Thymus (tissue), 11 donors: ENCODE measurements at regions not wholly inside any gene's neighbourhood (a gene's known extent, or its start where the extent isn't known, plus 50 kb on each side); places are given as distances from the start of the nearest gene placed in this dataset.
"Not testable (repeated sequence)": the region's sequence is repeated elsewhere in the genome, so short reads cannot be mapped to it uniquely, and the experiment has no call there.

Experiments
- DNase-seq, 9 donors: peaks; one replicate each; pipeline ENCODE4 v3.0.0-alpha.2; 2013; ENCODE audit warnings: low spot score in 9 of 9, low read depth in 6 of 9, missing footprints in 1 of 9
- H3K27ac ChIP-seq, 2 donors: one replicate each; pipeline ENCODE4 v1.5.1; 2013; ENCODE audit warnings: control low read depth in 1 of 2, low read depth in 1 of 2, low read length in 1 of 2, mild to moderate bottlenecking in 1 of 2, moderate library complexity in 1 of 2
- H3K27me3 ChIP-seq, 2 donors: one replicate each; pipeline ENCODE4 v1.5.1; 2013; ENCODE audit warnings: low read length in 1 of 2; ENCODE audit not compliant: control insufficient read depth in 2 of 2, insufficient read depth in 1 of 2
- H3K36me3 ChIP-seq, 2 donors: one replicate each; pipeline ENCODE4 v1.5.1; 2013; ENCODE audit warnings: low read length in 1 of 2, mild to moderate bottlenecking in 1 of 2, moderate library complexity in 1 of 2; ENCODE audit not compliant: control insufficient read depth in 2 of 2, insufficient read depth in 2 of 2
- H3K4me1 ChIP-seq, 2 donors: one replicate each; pipeline ENCODE4 v1.5.1; 2013; ENCODE audit warnings: low read length in 2 of 2; ENCODE audit not compliant: control insufficient read depth in 2 of 2, insufficient read depth in 2 of 2
- H3K4me3 ChIP-seq, 2 donors: one replicate each; pipeline ENCODE4 v1.5.1; 2013; ENCODE audit warnings: low read length in 2 of 2, control low read depth in 1 of 2, mild to moderate bottlenecking in 1 of 2
- H3K9me3 ChIP-seq, 2 donors: one replicate each; pipeline ENCODE4 v1.5.1; 2013; ENCODE audit warnings: low read length in 1 of 2, mild to moderate bottlenecking in 1 of 2; ENCODE audit not compliant: control insufficient read depth in 2 of 2, insufficient read depth in 1 of 2
- WGBS: extraction: QIAGEN DNeasy Blood & Tissue Kit; methylation state at CpG from one replicate; pipeline ENCODE4 v1.1.7; 2013; 5-methylcytosine and 5-hydroxymethylcytosine counted together
- donor health status: healthy.

GRCh38 chr6:50404643-50405042 lies 308.7 kb upstream of the TFAP2D start:
- Histone ChIP-seq H3K36me3 (no peaks in the 10 kb centered on the region), H3K27ac (no peak overlapping the region), H3K9me3 (no peaks in the 10 kb centered on the region), H3K4me3 (no peak overlapping the region), H3K27me3 (no peaks in the 10 kb centered on the region), H3K4me1 (no peaks in the 10 kb centered on the region)
- WGBS = 79% methylated on average over 3 of the region's 3 CpGs
- no peak for DNase-seq

GRCh38 chr6:50410579-50410978 lies 302.7 kb upstream of the TFAP2D start:
- DNase-seq = no peak
- H3K36me3 ChIP-seq = no peaks in the 10 kb centered on the region
- no peak overlapping the region for H3K4me3 ChIP-seq
- H3K27ac ChIP-seq = no peak overlapping the region
- 71% methylated on average over 1 of the region's 1 CpG for WGBS
- no peaks in the 10 kb centered on the region for H3K9me3 ChIP-seq
- H3K4me1 ChIP-seq = no peaks in the 10 kb centered on the region
- no peaks in the 10 kb centered on the region for H3K27me3 ChIP-seq

GRCh38 chr6:50421041-50421440 lies 292.3 kb upstream of the TFAP2D start:
- WGBS = 89% methylated on average over 8 of the region's 8 CpGs
- H3K36me3 ChIP-seq, H3K27ac ChIP-seq, H3K4me1 ChIP-seq, H3K27me3 ChIP-seq, H3K4me3 ChIP-seq, H3K9me3 ChIP-seq, DNase-seq: not testable (repeated sequence)

DNA sequence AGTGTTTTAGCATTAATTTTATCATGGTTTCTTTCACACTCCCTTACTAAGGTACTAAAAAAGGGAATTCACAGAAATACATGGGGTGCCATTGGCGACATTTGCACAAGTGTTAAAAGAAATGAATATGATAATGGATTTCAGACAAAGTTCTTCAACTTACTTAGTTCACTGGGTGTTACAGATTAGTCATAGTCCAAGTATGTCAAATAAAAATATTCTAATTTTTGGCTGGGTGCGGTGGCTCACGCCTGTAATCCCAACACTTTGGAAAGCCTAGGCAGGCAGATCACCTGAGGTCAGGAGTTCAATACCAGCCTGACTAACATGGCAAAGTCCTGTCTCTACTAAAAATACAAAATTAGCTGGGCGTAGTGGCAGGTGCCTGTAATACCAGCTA lies 286.1 kb upstream of the TFAP2D start:
- 98% methylated on average over 4 of the region's 4 CpGs for WGBS
- Histone ChIP-seq H3K4me3 (no peak overlapping the region), H3K27me3 (no peaks in the 10 kb centered on the region), H3K27ac (no peak overlapping the region), H3K36me3 (no peaks in the 10 kb centered on the region), H3K9me3 (no peaks in the 10 kb centered on the region), H3K4me1 (no peaks in the 10 kb centered on the region)
- no peak for DNase-seq

DNA sequence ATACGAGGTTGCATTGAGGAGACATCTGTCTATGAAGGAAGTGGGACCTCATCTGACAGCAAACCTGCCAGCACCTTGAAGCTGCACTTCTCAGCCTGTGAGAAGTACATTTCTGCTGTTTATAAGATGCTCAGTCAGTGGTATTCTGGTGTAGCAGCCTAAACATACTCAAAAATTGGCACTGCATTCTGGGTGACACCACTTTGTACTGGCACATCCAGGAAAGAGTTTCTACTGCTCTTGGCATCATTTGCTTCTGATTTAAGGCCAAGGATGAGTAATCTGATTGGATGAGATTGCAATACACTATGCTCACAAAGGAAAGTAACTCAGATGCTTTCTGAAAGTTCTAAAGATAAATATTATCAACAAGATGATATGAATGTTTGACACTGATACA lies 275.4 kb upstream of the TFAP2D start:
- Histone ChIP-seq H3K27me3 (no peaks in the 10 kb centered on the region), H3K36me3 (no peaks in the 10 kb centered on the region), H3K9me3 (no peaks in the 10 kb centered on the region), H3K27ac (no peak overlapping the region), H3K4me3 (no peak overlapping the region), H3K4me1 (no peaks in the 10 kb centered on the region)
- DNase-seq = no peak
- 88% methylated on average over 1 of the region's 1 CpG for WGBS

DNA sequence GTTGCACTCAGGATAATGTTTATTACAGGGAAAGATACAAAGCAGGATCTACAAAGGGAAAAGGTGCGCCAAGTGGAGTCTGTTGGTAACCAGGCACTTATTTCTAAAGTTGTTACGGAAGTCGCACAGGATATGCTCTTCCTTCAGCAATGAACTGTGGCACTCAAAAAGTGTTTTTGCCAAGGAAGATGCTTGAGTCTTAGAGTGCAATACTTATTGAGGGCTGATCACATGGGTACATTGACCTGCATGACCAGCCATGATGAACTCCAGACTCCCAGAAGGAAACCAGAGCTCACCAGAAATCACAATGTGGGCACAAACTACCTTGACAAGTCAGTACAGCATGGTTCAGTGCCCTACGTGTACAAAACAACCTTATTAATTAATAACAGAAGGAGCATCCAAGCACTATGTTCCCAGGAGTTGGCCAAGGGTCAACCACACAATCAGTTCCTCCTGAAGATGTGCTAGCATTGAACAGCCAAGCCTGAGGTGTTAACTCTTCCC lies 270.7 kb upstream of the TFAP2D start:
- Histone ChIP-seq H3K4me1 (no peaks in the 10 kb centered on the region), H3K4me3 (no peak overlapping the region), H3K9me3 (no peaks in the 10 kb centered on the region), H3K27ac (no peak overlapping the region), H3K36me3 (no peaks in the 10 kb centered on the region), H3K27me3 (no peaks in the 10 kb centered on the region)
- WGBS = 96% methylated on average over 4 of the region's 4 CpGs
- no peak for DNase-seq

DNA sequence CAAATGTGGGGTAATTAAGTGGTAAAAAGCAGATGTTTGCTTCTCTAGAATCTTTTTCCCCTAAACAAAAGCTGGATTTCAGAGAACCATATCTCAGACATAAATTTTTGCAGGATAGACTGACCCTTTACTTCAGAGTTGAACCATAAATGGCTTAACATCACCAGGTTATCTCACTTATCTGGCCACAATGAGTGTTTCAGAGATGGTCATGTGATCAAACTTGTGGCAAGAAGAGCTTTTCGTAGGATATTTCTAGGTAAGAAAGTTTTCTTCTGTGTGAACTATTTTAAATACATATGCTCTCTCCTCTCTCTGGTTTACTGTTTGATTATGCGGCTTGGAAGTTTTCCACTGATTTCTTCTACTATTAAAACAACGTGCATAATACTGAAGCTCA lies 270.2 kb upstream of the TFAP2D start:
- H3K36me3 ChIP-seq = no peaks in the 10 kb centered on the region
- H3K27ac ChIP-seq = no peak overlapping the region
- H3K27me3 ChIP-seq = no peaks in the 10 kb centered on the region
- no peak overlapping the region for H3K4me3 ChIP-seq
- WGBS = 97% methylated on average over 3 of the region's 3 CpGs
- no peak for DNase-seq
- no peaks in the 10 kb centered on the region for H3K4me1 ChIP-seq
- H3K9me3 ChIP-seq = no peaks in the 10 kb centered on the region

- 92% methylated on average over 2 of the region's 2 CpGs for WGBS
- H3K27ac ChIP-seq = no peak overlapping the region
- no peaks in the 10 kb centered on the region for H3K27me3 ChIP-seq
- H3K36me3 ChIP-seq = no peaks in the 10 kb centered on the region
- no peaks in the 10 kb centered on the region for H3K4me1 ChIP-seq
- H3K4me3 ChIP-seq = no peak overlapping the region
- no peak for DNase-seq
- no peaks in the 10 kb centered on the region for H3K9me3 ChIP-seq
Measured at GRCh38 chr6:50449128-50449527, 264.2 kb upstream of the TFAP2D start.

DNA sequence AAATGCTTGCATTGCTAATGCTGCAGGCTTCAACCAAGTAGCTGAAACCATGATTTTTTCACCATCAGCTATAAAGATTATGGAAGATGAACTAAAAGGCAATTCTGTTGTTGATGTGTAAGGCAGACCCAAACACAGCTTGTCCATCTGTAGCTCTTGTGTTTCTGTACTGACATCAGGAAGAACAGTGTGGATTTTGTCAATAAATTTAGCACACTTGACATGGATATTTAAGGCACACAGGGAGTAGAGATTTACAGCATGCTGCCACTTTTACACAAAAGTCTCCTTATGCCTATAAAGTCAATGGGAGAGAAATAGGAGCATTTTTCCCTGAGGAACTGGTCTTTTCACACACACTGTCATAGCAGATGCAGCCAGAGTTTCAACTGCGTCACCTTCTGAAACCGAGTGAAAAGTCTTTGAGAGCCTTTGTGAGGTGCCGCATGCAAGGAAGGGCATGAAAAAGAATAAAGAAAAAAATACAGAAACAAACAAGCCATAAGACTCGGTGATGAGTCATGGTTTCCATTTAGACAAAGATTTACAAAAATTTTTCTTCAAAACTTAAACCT lies 261.4 kb upstream of the TFAP2D start:
- Histone ChIP-seq H3K4me3 (no peak overlapping the region), H3K36me3 (no peaks in the 10 kb centered on the region), H3K27ac (no peak overlapping the region), H3K27me3 (no peaks in the 10 kb centered on the region), H3K4me1 (no peaks in the 10 kb centered on the region), H3K9me3 (no peaks in the 10 kb centered on the region)
- 89% methylated on average over 4 of the region's 4 CpGs for WGBS
- no peak for DNase-seq

DNA sequence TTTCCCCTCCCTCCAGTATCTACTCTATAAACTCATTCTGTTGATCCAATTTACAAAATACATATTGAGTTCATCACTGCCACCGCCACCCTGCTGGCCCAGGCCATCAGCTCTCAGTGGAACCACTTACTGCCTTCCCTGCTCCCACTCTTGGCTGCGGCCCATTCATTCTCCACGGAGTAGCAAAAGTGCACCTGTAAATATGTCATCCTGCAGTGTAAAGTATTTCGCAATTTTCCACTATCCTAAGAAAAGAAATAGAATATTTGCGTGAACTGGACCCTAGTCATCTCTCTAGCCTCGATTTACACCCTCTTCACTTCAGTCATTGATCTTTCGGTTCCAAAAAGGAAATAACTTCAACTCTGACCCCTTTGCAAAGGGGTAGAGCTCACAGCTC lies 258.3 kb upstream of the TFAP2D start:
- no peaks in the 10 kb centered on the region for H3K9me3 ChIP-seq
- H3K27ac ChIP-seq = no peak overlapping the region
- no peak overlapping the region for H3K4me3 ChIP-seq
- WGBS = 90% methylated on average over 7 of the region's 7 CpGs
- no peaks in the 10 kb centered on the region for H3K4me1 ChIP-seq
- H3K27me3 ChIP-seq = no peaks in the 10 kb centered on the region
- no peak for DNase-seq
- H3K36me3 ChIP-seq = no peaks in the 10 kb centered on the region
